HG03280 (cell line): ENCODE measurements at regions not wholly inside any gene's neighbourhood (a gene's known extent, or its start where the extent isn't known, plus 50 kb on each side); places are given as distances from the start of the nearest gene placed in this dataset.

Source experiments
- ATAC-seq: cut with Tn5 transposase; IDR thresholded peaks from one replicate; pipeline ENCODE4 v1.9.1; 2021; ENCODE audit warnings: mild to moderate bottlenecking, moderate library complexity; ENCODE audit not compliant: unreplicated experiment

DNA sequence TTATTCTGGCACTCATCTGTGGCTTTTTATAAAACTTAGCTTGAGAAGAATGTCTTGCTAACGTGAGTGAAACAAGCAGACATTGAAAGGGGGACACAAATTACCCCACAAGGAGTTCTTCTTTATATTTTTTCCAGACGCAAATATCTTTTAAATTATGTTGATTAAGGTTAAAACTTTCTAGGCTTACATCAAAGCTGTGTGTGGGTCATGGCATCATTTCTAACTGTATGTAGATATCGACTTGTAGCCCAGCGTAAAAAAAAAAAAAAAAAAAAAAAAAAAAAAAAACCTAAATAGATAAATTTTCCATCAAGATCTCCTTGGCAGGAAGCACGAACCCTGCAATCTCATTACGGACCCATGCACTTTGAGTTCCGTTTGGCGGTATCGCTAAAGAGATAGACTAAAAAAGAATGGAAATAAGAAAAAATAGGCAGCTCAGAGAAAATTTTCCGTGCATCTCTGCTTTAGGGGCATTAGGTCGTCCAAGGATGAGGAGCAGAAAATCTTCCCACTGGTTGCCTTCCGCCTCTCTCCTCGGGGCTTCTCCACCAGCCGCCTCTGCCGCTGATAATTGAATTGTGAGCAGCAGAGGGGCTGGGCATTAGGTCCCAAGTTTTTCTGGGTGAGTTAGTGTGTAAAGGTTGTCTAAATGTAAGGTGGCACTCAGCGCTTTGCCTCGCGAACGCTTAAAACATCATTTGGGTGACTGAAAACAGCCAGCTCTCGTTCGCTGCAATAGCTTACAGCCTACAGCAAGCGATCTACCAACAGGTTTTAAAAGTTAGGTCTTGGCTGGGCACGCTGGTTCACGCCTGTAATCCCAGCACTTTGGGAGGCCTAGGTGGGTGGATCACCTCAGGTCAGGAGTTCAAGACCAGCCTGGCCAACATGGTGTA, 194.0 kb downstream of the TRIM27 start:
- ATAC-seq = no peak

DNA sequence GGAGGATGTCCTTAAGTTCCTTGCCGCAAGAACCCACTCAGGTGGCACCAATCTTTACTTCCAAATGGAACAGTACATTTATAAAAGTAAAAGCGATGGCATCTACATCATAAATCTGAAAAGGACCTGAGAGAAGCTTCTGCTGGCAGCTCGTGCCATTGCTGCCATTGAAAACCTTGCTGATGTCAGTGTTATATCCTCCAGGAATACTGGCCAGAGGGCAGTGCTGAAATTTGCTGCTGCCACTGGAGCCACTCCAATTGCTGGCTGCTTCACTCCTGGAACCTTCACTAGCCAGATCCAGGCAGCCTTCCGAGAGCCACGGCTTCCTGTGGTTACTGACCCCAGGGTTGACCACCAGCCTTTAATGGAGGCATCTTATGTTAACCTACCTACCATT, 191.7 kb downstream of the TRIM27 start:
- ATAC-seq = no peak

DNA sequence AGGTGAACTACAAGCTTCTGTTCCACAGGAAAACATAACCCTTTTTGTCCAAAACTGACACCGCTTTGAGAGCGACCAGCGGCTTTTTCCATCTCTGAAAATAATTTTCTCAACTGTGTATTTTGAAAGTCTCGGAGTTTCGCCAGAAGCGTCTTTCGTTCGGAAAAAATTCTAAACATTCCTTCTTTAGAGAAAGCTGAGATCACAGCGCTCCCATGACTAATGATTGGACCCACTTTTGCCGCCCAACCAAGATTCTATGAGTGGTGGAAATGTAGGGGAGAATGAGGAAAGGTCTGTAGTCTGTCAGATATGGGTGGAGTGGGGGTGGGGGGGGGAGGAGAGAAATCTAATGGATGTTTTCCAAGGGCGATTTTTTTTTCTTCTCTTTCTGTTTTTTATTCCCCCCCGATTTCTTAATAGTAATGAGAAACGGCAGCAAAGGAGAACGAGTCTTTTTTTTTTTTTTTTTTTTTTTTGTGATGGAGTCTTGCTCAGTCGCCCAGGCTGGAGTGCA, 189.3 kb downstream of the TRIM27 start:
- ATAC-seq = no peak

DNA sequence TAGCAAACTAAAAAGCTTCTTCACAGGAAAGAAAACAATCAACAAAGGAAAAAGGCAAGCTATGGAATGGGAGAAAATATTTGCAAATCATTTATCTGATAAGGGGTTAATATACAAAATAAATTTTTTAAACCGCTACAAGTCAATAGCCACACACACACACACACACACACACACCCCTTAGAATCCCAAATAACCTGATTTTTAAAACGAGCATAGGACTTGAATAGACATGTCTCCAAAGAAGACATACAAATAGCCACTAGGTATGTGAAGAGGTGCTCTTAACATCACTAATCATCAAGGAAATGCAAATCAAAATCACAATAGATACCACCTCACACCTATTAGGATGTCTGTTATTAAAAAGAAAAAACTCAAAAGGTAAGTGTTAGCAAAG, 187.7 kb downstream of the TRIM27 start:
- no peak for ATAC-seq

DNA sequence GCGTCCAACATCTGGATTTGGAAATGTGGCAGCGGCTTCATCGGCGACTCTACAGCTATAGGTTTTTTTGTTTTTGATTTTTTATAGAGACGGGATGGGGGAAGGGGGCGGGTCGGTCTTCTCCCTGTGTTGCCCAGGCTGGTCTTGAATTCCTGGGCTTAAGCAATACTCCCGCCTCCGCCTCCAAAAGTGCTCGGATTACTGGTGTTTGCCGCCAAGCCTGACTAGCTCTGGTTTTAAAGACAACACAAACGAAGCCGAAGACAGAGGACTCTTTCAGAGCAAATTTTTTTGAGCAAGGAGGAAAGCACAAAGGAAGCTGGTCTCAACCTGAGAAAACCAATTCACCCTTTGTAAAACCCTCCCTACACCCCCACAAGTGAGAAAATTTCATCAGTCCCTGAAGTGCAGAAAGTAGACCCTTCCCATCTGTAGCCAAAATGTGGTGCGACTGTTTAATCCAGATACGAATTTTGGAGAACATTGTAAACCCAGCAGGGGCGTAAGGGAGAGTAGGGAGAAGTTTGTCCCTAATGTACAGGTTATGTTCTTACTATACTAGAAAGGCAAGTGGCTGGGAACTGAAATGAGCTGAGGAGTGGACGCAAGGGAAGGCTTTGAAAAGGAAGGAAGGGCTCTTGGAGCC, 185.9 kb downstream of the TRIM27 start:
- no peak for ATAC-seq

DNA sequence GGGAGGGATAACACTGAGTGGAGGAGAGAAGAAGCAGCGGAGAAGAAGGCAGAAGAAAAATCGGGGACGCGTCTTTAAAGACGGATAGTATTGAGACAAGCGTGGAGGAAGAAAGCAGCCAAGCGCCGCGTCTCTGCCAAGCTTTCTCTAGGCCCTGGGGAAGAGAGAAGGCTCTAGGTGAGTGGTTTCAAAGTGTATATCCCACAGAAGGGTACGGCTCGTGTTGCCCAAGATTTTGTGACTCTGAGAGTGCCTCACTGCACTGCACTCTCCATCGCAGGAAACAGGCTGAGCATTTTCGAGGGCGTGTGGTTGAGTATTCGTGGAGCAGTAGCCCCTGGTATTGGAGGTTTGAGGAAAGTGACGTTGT, 185.4 kb downstream of the TRIM27 start:
- no peak for ATAC-seq

DNA sequence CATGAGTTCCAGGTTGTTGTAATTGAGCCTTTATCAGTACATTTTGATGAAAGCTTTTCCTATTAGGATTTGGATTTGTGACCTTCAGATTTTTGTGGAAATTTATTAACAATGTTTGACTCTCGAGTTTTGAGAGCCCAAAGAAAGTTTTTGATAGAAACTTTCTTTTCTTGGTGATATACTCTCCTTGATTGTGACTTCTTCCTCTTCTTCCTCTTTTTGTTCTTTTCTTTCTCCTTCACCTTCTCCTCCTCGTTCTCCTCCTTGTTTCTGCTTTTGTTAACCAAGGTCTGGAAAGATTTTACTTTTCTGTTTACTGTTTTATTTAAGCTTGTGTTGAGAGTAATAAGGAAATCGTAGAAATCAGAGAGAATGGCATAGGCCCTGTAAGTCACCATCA, 182.4 kb downstream of the TRIM27 start:
- ATAC-seq = no peak

DNA sequence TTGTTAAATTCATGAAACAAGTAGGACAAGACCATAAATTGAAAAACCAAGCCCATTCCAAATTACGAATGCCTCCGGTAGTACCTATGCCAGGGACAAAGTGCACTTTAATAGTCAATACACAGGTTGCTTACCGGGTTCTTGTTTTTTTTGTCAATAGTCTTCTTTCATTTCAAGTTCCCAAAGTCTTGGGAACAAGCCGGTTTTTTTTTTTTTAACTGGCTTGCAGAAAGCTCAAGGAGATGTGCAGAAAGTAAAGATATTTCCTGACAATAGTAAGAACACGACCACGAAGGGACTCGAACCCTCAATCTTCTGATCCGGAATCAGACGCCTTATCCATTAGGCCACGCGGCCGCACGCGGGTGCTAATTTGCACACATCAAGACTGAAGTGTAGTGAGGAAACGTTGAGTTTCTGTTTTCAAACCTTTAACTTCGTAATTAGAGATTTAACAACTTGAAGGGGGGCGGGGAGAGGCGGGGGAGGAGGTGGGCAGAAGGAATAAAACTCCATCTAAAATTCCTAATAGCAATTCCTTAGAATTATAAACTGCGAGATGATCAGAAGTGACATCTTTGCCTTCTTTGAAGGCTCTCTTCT, 181.0 kb downstream of the TRIM27 start:
- no peak for ATAC-seq

DNA sequence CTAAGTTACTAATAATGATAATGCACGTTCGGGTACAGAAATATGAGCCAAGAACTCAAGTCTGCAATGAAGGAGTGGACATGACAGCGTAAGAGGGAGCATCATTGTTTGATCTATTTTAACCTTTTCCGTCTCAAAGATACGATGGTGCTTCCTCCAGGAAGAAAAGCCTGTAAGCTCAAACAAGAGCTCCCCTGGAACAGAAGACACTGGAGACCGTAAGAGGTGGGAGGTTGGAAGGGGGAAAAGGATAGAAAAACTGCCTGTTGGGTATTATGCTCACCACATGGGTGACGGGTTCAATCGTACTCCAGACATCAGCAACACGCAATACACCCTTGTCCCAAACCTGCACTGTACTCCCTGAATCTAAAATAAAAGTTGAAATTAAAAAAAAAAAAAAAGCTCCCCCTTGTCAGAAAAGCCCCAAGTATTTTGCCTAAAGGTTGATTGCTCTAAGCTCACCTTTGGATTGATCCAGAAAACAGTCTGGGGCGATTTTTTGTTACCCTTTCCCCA, 180.5 kb downstream of the TRIM27 start:
- ATAC-seq = no peak

DNA sequence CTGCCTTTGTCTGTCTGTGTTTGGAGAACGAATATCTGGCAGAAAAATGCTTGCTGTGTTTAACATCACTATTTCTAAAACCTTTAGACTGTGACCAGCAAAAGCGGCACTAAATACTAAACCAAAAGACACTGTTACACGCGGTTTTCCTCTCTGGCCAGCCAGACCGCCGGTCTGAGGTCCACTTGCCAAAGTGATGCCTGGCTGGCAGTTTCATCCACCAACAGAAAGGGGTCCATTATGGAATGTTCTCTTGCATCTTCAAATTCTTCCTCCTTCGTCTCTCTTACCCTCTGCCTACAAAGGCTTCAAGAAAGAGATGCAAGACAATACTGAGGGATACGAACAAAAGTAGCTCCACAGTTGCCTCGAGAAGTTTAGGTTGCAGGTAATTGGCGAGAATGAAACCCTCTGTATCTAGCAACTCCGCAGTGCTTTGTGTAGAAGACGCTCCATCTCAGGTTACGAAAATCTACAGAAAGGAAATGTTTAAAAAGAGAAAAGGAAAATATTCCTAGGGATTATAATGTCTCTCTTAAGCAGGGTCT, 176.6 kb downstream of the TRIM27 start:
- ATAC-seq = no peak

DNA sequence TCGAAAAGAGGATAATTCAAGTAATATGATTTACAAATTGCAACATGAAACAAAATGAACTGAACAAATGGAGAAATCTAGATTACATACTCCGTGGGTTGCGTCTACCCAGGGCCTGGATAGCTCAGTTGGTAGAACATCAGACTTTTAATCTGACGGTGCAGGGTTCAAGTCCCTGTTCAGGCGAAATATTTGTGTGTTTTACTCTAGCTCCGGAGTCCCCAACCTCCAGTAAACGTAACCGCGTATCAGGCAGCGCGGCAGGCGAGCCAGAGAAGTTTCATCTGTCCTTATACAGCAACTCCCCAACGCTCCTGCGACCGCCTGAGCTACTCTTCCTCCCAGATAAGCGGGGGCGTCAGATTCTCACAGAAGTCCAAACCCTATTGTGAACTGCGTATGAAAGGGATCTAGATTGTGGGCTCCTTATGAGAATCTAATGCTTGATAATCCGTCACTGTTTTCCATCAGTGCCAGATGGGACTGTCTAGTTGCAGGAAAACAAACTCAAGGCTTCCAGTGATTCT, 176.1 kb downstream of the TRIM27 start:
- ATAC-seq = no peak

DNA sequence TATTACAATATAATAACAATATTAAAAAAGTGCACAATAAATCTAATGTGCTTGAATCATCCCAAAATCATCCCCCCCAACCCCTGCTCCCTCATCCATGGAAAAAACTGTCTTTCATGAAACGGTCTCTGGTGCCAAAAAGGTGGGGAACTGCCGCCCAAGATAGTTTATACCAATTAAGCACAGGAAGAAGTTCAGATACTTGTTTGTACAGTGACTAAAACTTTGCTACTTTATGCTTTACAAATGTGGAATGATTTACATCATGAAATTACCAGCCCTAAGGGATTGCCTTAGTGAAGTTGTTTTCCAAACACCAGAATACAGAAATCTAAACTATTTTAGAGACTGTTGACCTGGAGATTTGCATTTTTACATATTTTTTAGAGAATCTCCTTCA, 175.6 kb downstream of the TRIM27 start:
- no peak for ATAC-seq

DNA sequence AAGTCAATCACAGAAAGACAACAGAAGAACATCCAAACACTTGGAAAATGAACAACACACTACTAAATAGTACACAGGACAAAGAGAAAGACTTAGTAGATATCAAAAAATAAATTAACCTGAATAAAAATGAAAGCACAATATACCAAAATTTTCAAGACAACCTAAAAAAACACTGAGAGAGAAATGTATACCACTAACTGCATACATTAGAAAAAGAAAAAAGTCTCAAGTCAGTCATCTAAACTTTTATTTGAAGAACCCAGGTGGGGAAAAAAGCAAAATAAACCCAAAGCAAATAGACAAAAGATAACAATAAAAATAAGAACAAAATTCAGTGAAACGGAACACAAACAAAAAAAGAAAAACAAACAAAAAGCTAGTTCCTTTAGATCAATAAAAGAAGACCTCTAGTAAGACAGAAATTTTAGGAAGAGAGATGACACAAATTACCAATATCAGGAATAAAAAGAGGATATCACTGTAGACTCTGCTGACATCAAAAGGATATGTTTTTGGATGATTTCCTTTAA, 172.8 kb downstream of the TRIM27 start:
- ATAC-seq = no peak

DNA sequence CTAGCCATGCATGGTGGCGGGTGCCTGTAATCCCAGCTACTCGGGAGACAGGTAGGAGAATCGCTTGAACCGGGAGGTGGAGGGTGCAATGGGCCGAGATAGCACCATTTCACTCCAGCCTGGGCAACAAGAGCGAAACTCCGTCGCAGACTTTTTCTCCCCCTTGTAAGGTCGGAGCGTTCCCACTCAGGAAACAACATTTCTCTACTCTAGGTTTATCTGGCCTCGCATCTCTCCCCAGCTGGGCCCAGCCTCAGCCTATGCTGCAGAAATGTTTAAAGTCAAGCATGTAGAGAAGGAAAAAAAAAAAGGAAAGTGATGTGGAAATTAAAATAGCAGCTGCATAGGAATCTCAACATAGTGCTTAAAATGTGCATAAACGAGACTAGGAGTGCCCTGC, 172.3 kb downstream of the TRIM27 start:
- no peak for ATAC-seq

DNA sequence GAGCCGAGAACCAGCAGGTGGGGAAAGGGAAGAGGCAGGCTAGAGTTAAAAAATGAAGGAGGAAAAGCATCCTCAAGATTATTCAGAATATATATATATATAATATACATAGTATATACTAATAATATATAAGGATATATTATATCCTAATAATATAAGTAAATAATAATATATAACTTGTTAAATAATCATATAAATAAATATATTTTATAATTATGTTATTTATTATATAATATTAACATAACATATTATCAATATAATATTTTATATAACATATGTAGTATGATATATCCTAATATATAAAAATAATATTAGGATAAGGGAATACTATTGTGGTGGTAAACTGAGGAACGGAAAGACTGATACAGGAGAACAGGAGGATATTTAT, 171.8 kb downstream of the TRIM27 start:
- ATAC-seq = no peak

DNA sequence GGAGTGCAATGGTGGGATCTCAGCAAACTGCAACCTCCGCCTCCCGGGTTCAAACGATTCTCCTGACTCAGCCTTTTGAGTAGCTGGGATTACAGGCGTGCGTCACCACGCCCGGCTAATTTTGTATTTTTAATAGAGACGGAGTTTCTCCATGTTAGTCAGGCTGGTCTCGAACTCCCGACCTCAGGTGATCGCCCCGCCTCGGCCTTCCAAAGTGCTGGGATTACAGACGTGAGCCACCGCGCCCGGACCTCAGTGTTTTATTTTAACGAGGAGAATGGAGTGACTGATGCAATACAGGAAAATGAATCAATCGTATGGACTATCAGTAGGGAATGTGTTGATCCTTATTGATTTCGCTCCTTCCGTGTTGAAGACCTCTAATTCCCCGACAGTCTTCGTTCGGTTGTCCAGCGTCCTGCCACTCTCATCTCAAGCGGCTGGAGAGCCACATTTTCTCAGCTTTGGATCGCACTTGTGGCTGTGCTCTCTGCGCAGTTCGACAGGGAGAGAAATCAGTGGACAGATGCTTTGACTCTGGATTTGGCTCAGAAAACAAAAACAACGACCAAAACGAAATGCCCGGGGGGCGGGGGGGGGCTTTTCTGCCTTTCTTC, 166.2 kb downstream of the TRIM27 start:
- ATAC-seq = no peak

DNA sequence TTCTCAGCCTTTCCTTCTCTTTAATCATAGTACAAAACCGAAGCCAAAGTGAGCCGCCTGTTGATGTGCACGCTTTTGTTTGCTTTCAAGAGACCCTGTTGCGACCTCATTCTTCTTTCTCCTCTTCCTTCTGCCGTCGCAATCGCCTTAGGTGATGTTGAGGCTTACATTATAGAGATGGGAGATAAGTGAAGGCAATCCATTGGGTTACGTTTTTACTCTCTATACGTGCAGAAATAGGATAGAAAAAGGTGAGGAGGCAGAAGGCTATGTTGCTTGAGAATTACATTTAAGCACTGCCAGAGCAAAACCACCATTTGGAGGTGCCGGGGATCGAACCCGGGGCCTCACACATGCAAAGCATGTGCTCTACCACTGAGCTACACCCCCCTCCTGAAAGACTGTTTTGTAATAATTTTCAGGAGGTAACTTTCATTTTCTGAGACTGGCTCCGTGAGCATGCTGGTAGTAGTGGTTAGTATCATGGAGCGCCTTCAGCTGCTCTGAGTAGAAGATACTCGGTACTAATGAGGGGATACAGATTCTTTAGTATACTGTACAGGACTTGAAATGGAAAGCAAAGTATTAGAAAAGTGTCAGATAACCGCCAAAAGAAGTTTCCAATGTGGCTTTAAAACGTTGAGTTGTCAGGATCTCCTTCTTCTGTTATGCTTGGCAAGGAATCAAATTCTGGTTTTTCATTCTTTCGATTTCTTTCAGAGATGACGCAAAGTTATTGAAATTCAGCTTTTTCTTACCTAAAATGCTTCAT, 165.6 kb downstream of the TRIM27 start:
- no peak for ATAC-seq

DNA sequence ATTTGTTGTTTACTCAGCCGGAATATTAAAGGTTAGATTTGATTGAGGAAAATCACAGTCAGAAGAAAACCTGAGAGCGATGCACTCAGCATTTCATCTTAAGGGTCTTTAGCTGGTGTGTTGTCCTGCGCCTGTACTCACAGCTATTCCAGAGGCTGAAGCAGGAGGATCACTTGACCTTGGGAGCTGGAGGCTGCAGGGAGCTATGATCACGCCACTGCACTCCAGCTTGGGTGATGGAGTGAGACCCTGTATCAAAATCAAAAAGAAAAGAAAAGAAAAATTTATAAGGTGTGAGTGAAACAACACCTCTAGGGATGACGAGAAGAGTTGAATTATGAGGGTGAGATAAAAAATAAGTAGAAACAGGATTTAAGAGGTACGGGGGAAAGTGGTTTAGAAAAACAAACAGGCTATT, 165.0 kb downstream of the TRIM27 start:
- ATAC-seq = no peak

DNA sequence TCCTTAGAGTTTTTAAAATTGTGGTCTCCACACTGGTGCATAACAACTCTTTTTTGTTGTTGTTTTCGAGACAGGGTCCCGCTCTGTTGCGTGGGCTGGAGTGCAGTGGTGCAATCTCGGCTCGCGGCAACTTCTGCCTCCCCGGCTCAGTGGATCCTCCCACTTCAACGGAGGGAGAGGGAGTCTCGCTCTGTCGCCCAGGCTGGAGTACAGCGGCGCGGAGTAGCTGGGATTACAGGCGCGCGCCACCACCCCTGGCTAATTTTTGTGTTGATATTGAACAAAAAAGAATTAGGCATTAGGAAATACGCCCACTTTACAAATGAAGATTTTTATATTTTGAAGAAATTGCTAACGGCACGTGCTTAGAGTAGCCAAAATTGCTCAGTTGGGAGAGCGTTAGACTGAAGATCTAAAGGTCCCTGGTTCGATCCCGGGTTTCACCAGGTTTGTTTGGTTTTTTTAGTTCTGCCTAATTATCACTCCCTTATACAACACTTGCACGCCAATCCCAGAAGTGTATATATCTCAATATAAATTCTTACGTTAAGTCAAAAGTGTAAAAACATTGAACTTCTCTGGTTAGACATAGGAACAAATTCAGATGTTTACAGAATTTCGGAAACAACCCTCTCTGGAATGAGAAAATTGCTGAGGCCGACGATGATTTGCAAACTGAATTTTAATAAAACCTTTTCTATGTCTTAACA, 159.6 kb downstream of the TRIM27 start:
- no peak for ATAC-seq
